ENCODE measurements at regions not wholly inside any gene's neighbourhood (a gene's known extent, or its start where the extent isn't known, plus 50 kb on each side); places are given as distances from the start of the nearest gene placed in this dataset.
"Not testable (repeated sequence)": the region's sequence is repeated elsewhere in the genome, so short reads cannot be mapped to it uniquely, and the experiment has no call there.

DNA sequence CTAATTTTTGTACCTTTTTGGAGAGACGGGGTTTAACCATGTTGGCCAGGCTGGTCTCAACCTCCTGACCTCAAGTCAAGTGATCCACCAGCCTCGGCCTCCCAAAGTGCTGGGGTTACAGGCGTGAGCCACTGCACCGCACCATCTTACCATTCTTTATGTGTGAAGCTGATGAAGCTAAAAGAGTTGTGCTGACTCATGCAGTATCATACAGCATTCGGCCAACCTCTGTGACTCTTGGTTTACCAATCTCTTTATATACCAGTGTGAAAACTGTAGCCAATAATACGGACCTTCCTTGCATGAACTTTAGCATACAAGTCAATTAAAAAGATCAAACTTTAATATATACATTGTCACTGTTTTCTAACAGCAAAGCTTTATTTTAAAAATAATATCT, 878.2 kb upstream of the MBL2 start:
- H3K18ac ChIP-seq (ENCODE audit: low read depth in 1 of 2, low read length in 2 of 2) = no peak overlapping the region
- H3K4me3 ChIP-seq (ENCODE audit: insufficient read depth in 1 of 2, low read depth in 1 of 2, low read length in 2 of 2) = no peak overlapping the region
- H3K9me3 ChIP-seq (ENCODE audit: control insufficient read depth, low read length) = no peaks in the 10 kb centered on the region
- H2BK12ac ChIP-seq (ENCODE audit: low read length in 2 of 2) = no peak overlapping the region
- DNase-seq = no peak
- H2AFZ ChIP-seq (ENCODE audit: low read depth, low read length) = no peak overlapping the region
- no peak overlapping the region for H4K8ac ChIP-seq (ENCODE audit: low read length)
- no peak overlapping the region for H4K91ac ChIP-seq (ENCODE audit: low read length)
- H3K79me1 ChIP-seq (replicated peaks; ENCODE audit: low read length, poor library complexity, severe bottlenecking) = no peaks in the 10 kb centered on the region
- no peak overlapping the region for H3K4ac ChIP-seq (ENCODE audit: low read depth in 1 of 2, low read length in 2 of 2)
- H2AK5ac ChIP-seq (ENCODE audit: low read length, severe bottlenecking) = no peak overlapping the region
- H3K4me2 ChIP-seq (ENCODE audit: low read length, poor library complexity, severe bottlenecking) = no peak overlapping the region
- no peak overlapping the region for H2BK15ac ChIP-seq (ENCODE audit: low read depth, poor library complexity, severe bottlenecking)
- H3K27ac ChIP-seq (ENCODE audit: low read length, poor library complexity, severe bottlenecking) = no peak overlapping the region
- no peaks in the 10 kb centered on the region for H3K4me1 ChIP-seq (ENCODE audit: control insufficient read depth, insufficient read depth, low read depth, low read length)
- H2BK120ac ChIP-seq (ENCODE audit: low read depth, low read length) = no peak overlapping the region
- WGBS = 95% methylated on average over 6 of the region's 6 CpGs
- no peaks in the 10 kb centered on the region for H3K36me3 ChIP-seq (ENCODE audit: control insufficient read depth in 1 of 2, insufficient read depth in 2 of 2, low read depth in 1 of 2, low read length in 2 of 2)
- no peak overlapping the region for H2BK5ac ChIP-seq (ENCODE audit: low read depth, low read length, poor library complexity, severe bottlenecking)
- H3K9ac ChIP-seq (ENCODE audit: low read length) = no peak overlapping the region
- no peak overlapping the region for H3K23ac ChIP-seq (ENCODE audit: low read length in 2 of 2)
- no peak overlapping the region for H3K14ac ChIP-seq (ENCODE audit: low read length in 2 of 2)
- no peaks in the 10 kb centered on the region for H3K27me3 ChIP-seq (ENCODE audit: control insufficient read depth in 1 of 2, insufficient read depth in 1 of 2, low read length in 2 of 2)

DNA sequence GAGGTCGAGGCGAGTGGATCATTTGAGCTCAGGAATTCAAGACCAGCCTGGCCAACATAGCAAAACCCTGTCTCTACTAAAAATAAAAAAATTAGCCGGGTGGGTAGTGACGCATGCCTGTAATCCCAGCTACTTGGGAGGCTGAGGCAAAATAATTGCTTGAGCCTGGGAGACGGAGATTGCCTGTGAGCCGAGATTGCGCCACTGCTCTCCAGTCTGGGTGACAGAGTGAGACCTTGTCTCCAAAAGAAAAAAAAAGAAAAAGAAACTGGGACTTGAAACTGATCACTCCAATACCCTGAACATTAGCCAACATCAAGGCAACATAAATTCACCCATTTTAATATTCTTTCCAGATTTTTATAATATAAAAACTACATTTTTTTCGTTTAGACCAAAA, 874.6 kb upstream of the MBL2 start:
- not testable (repeated sequence) for H3K18ac ChIP-seq (ENCODE audit: low read depth in 1 of 2, low read length in 2 of 2); H4K91ac ChIP-seq (ENCODE audit: low read length); H4K8ac ChIP-seq (ENCODE audit: low read length); H3K4me3 ChIP-seq (ENCODE audit: insufficient read depth in 1 of 2, low read depth in 1 of 2, low read length in 2 of 2); H3K27me3 ChIP-seq (ENCODE audit: control insufficient read depth in 1 of 2, insufficient read depth in 1 of 2, low read length in 2 of 2); H2BK5ac ChIP-seq (ENCODE audit: low read depth, low read length, poor library complexity, severe bottlenecking); H2AK5ac ChIP-seq (ENCODE audit: low read length, severe bottlenecking); H2BK15ac ChIP-seq (ENCODE audit: low read depth, poor library complexity, severe bottlenecking); H2BK12ac ChIP-seq (ENCODE audit: low read length in 2 of 2); H3K27ac ChIP-seq (ENCODE audit: low read length, poor library complexity, severe bottlenecking); H2AFZ ChIP-seq (ENCODE audit: low read depth, low read length); H3K9ac ChIP-seq (ENCODE audit: low read length); H3K14ac ChIP-seq (ENCODE audit: low read length in 2 of 2); H2BK120ac ChIP-seq (ENCODE audit: low read depth, low read length); H3K23ac ChIP-seq (ENCODE audit: low read length in 2 of 2); H3K9me3 ChIP-seq (ENCODE audit: control insufficient read depth, low read length); H3K4me2 ChIP-seq (ENCODE audit: low read length, poor library complexity, severe bottlenecking); DNase-seq; H3K4ac ChIP-seq (ENCODE audit: low read depth in 1 of 2, low read length in 2 of 2); H3K36me3 ChIP-seq (ENCODE audit: control insufficient read depth in 1 of 2, insufficient read depth in 2 of 2, low read depth in 1 of 2, low read length in 2 of 2); H3K4me1 ChIP-seq (ENCODE audit: control insufficient read depth, insufficient read depth, low read depth, low read length); H3K79me1 ChIP-seq (replicated peaks; ENCODE audit: low read length, poor library complexity, severe bottlenecking)
- WGBS = 88% methylated on average over 7 of the region's 8 CpGs

DNA sequence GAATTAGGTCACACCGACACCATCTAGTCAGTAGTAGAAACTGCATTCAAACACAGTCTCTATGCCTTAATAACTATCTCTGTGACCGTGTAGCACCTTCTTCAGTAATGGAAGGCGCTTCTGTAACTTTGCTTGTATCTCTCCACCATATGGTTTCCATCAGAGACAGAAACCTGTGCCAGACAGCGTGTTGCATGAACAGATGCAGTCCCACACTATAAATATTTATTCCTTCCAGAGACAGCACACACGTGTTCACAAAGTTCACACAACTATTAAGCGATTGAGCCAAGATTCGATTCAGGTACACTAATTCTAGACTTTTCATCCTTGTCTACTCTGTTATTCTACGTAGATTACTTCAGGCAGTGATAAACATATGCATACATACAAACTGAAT, 873.9 kb upstream of the MBL2 start:
- no peaks in the 10 kb centered on the region for H3K36me3 ChIP-seq (ENCODE audit: control insufficient read depth in 1 of 2, insufficient read depth in 2 of 2, low read depth in 1 of 2, low read length in 2 of 2)
- no peak overlapping the region for H3K27ac ChIP-seq (ENCODE audit: low read length, poor library complexity, severe bottlenecking)
- H2BK15ac ChIP-seq (ENCODE audit: low read depth, poor library complexity, severe bottlenecking) = no peak overlapping the region
- H3K9ac ChIP-seq (ENCODE audit: low read length) = no peak overlapping the region
- no peak overlapping the region for H2BK120ac ChIP-seq (ENCODE audit: low read depth, low read length)
- no peaks in the 10 kb centered on the region for H3K4me1 ChIP-seq (ENCODE audit: control insufficient read depth, insufficient read depth, low read depth, low read length)
- no peak overlapping the region for H3K14ac ChIP-seq (ENCODE audit: low read length in 2 of 2)
- no peak overlapping the region for H2BK12ac ChIP-seq (ENCODE audit: low read length in 2 of 2)
- H3K9me3 ChIP-seq (ENCODE audit: control insufficient read depth, low read length) = peaks cover 9% of the 10 kb centered on the region
- 82% methylated on average over 7 of the region's 8 CpGs for WGBS
- no peak overlapping the region for H3K4ac ChIP-seq (ENCODE audit: low read depth in 1 of 2, low read length in 2 of 2)
- no peak overlapping the region for H3K23ac ChIP-seq (ENCODE audit: low read length in 2 of 2)
- H2AFZ ChIP-seq (ENCODE audit: low read depth, low read length) = no peak overlapping the region
- peak; percentile 12 for DNase-seq
- H3K79me1 ChIP-seq (replicated peaks; ENCODE audit: low read length, poor library complexity, severe bottlenecking) = no peaks in the 10 kb centered on the region
- H2AK5ac ChIP-seq (ENCODE audit: low read length, severe bottlenecking) = no peak overlapping the region
- no peaks in the 10 kb centered on the region for H3K27me3 ChIP-seq (ENCODE audit: control insufficient read depth in 1 of 2, insufficient read depth in 1 of 2, low read length in 2 of 2)
- no peak overlapping the region for H3K4me3 ChIP-seq (ENCODE audit: insufficient read depth in 1 of 2, low read depth in 1 of 2, low read length in 2 of 2)
- H3K18ac ChIP-seq (ENCODE audit: low read depth in 1 of 2, low read length in 2 of 2) = no peak overlapping the region
- H4K8ac ChIP-seq (ENCODE audit: low read length) = no peak overlapping the region
- no peak overlapping the region for H2BK5ac ChIP-seq (ENCODE audit: low read depth, low read length, poor library complexity, severe bottlenecking)
- H4K91ac ChIP-seq (ENCODE audit: low read length) = no peak overlapping the region
- H3K4me2 ChIP-seq (ENCODE audit: low read length, poor library complexity, severe bottlenecking) = no peak overlapping the region

DNA sequence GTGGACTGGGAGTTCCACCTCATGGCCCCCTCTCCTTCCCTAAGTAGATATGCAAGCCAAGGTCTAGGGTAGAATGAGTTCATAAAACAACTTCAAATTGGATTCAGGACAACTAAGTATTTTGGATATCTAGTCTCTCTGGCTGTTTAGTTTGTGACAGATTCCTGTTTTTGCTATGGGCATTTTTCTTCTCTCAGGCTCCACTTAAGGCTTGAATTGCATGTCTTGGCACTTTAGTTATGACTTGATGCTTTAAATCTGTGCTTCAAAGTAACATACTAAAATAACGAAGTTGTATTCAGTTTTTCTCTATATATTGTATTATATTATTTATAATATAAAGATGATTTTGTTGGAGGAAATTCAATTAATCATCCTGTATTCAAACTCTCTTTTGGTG, 873.4 kb upstream of the MBL2 start:
- Histone ChIP-seq H3K4me1 (ENCODE audit: control insufficient read depth, insufficient read depth, low read depth, low read length) (no peaks in the 10 kb centered on the region), H3K27me3 (ENCODE audit: control insufficient read depth in 1 of 2, insufficient read depth in 1 of 2, low read length in 2 of 2) (no peaks in the 10 kb centered on the region), H3K9ac (ENCODE audit: low read length) (no peak overlapping the region), H3K14ac (ENCODE audit: low read length in 2 of 2) (no peak overlapping the region), H3K4ac (ENCODE audit: low read depth in 1 of 2, low read length in 2 of 2) (no peak overlapping the region), H3K18ac (ENCODE audit: low read depth in 1 of 2, low read length in 2 of 2) (peak overlapping the region in 1 of 2 experiments; percentile 2), H2BK12ac (ENCODE audit: low read length in 2 of 2) (no peak overlapping the region), H3K4me2 (ENCODE audit: low read length, poor library complexity, severe bottlenecking) (no peak overlapping the region), H4K8ac (ENCODE audit: low read length) (no peak overlapping the region), H2BK5ac (ENCODE audit: low read depth, low read length, poor library complexity, severe bottlenecking) (no peak overlapping the region), H2BK15ac (ENCODE audit: low read depth, poor library complexity, severe bottlenecking) (no peak overlapping the region), H2BK120ac (ENCODE audit: low read depth, low read length) (no peak overlapping the region), H4K91ac (ENCODE audit: low read length) (no peak overlapping the region), H3K9me3 (ENCODE audit: control insufficient read depth, low read length) (peaks cover 9% of the 10 kb centered on the region), H3K4me3 (ENCODE audit: insufficient read depth in 1 of 2, low read depth in 1 of 2, low read length in 2 of 2) (no peak overlapping the region), H3K23ac (ENCODE audit: low read length in 2 of 2) (no peak overlapping the region), H2AK5ac (ENCODE audit: low read length, severe bottlenecking) (no peak overlapping the region), H3K36me3 (ENCODE audit: control insufficient read depth in 1 of 2, insufficient read depth in 2 of 2, low read depth in 1 of 2, low read length in 2 of 2) (no peaks in the 10 kb centered on the region), H3K27ac (ENCODE audit: low read length, poor library complexity, severe bottlenecking) (no peak overlapping the region), H3K79me1 (replicated peaks; ENCODE audit: low read length, poor library complexity, severe bottlenecking) (no peaks in the 10 kb centered on the region), H2AFZ (ENCODE audit: low read depth, low read length) (no peak overlapping the region)
- no peak for DNase-seq
- no CpG with 5 or more reads among the region's 1 CpG for WGBS

All from mesenchymal stem cell (in vitro differentiated cells and primary cell).